Ovary (tissue), 3 donors: ENCODE measurements at regions not wholly inside any gene's neighbourhood (a gene's known extent, or its start where the extent isn't known, plus 50 kb on each side); places are given as distances from the start of the nearest gene placed in this dataset.

Source experiments
- EP300 ChIP-seq: sonication (generic); formaldehyde crosslinking; IDR thresholded peaks from one replicate; pipeline ENCODE4 v1.6.1; 2017; ENCODE audit warnings: antibody characterized with exemption
- POLR2A ChIP-seq: fragments of 450-650 bp; IDR thresholded peaks from one replicate; pipeline ENCODE4 v1.6.1; 2017; ENCODE audit warnings: antibody characterized with exemption, mild to moderate bottlenecking, moderate library complexity
- TF ChIP-seq, protein P1 (sequence below), 3 donors: fragments of 450-650 bp in 2 of 3; fragments of 200-600 bp in 1 of 3; IDR thresholded peaks; one replicate each; pipeline versions ENCODE4 v1.5.1 to v1.8.0; 2016 to 2022; ENCODE audit warnings: antibody characterized with exemption in 3 of 3, mild to moderate bottlenecking in 1 of 3
- donor health status: DM: no; HTN: no; CAD: no.

DNA sequence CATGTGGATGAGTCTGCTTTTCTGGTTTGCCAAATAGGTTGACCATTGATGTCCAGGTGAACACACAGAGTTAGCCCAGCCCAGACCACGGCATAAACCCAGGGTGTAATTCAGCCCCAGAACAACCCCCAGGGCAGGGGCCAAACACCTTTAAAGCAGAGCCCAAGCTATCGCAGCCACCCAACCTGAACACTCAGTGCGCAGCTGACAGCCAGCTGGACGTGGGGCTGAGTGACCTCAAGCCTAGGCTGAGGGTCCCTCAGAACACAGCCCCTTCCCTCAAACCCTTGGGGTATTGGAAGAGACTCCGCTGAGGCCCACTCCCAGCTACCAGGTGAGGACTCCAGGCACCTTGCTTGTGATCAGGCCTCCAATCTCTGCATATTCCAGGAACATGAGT is 161.5 kb upstream of the NECTIN1 start:
- TF ChIP-seq, protein P1, sequence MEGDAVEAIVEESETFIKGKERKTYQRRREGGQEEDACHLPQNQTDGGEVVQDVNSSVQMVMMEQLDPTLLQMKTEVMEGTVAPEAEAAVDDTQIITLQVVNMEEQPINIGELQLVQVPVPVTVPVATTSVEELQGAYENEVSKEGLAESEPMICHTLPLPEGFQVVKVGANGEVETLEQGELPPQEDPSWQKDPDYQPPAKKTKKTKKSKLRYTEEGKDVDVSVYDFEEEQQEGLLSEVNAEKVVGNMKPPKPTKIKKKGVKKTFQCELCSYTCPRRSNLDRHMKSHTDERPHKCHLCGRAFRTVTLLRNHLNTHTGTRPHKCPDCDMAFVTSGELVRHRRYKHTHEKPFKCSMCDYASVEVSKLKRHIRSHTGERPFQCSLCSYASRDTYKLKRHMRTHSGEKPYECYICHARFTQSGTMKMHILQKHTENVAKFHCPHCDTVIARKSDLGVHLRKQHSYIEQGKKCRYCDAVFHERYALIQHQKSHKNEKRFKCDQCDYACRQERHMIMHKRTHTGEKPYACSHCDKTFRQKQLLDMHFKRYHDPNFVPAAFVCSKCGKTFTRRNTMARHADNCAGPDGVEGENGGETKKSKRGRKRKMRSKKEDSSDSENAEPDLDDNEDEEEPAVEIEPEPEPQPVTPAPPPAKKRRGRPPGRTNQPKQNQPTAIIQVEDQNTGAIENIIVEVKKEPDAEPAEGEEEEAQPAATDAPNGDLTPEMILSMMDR (IDR thresholded peaks at IDR 0.05) = no peak
- TF ChIP-seq POLR2A (no peak), EP300 (no peak)
